ENCODE measurements at regions not wholly inside any gene's neighbourhood (a gene's known extent, or its start where the extent isn't known, plus 50 kb on each side); places are given as distances from the start of the nearest gene placed in this dataset.
"Not testable (repeated sequence)": the region's sequence is repeated elsewhere in the genome, so short reads cannot be mapped to it uniquely, and the experiment has no call there.

DNA sequence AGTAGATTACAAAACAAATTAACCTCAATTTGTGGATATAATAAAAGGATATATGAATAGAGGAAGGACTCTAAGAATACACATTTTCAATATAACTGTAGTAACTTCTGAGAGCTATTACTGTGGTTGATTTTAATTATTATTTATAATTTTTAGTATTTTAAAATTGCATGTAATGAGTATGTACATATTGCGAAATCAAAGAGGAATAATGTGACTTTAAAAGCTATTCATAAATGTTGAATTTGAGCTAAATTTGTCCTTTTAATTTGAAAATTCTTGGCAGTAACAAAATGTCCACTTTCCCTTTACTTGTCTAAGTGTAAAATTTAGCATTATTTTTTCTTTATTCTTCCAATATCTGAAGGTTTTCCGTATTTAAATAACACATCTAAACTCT, 750.6 kb upstream of the PCDH15 start:
- H3K27ac ChIP-seq = no peak overlapping the region
- no peak overlapping the region for H3K4me3 ChIP-seq
- intact Hi-C loops (cut with DNase I) = no loop called here
- WGBS, 2 donors = 85 to 90% methylated on average over 2 of the region's 2 CpGs
- TF ChIP-seq EP300 (IDR thresholded peaks at IDR 0.05) = no peak
- TF ChIP-seq POLR2A (IDR thresholded peaks at IDR 0.05) = no peak
- no peak for TF ChIP-seq POLR2AphosphoS5 (IDR thresholded peaks at IDR 0.05)
- TF ChIP-seq, protein P1, sequence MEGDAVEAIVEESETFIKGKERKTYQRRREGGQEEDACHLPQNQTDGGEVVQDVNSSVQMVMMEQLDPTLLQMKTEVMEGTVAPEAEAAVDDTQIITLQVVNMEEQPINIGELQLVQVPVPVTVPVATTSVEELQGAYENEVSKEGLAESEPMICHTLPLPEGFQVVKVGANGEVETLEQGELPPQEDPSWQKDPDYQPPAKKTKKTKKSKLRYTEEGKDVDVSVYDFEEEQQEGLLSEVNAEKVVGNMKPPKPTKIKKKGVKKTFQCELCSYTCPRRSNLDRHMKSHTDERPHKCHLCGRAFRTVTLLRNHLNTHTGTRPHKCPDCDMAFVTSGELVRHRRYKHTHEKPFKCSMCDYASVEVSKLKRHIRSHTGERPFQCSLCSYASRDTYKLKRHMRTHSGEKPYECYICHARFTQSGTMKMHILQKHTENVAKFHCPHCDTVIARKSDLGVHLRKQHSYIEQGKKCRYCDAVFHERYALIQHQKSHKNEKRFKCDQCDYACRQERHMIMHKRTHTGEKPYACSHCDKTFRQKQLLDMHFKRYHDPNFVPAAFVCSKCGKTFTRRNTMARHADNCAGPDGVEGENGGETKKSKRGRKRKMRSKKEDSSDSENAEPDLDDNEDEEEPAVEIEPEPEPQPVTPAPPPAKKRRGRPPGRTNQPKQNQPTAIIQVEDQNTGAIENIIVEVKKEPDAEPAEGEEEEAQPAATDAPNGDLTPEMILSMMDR (IDR thresholded peaks at IDR 0.05) = no peak
- no peaks in the 10 kb centered on the region for H3K4me1 ChIP-seq
- no peaks in the 10 kb centered on the region for H3K27me3 ChIP-seq
- no peaks in the 10 kb centered on the region for H3K36me3 ChIP-seq
- DNase-seq = no peak
- no peaks in the 10 kb centered on the region for H3K9me3 ChIP-seq

DNA sequence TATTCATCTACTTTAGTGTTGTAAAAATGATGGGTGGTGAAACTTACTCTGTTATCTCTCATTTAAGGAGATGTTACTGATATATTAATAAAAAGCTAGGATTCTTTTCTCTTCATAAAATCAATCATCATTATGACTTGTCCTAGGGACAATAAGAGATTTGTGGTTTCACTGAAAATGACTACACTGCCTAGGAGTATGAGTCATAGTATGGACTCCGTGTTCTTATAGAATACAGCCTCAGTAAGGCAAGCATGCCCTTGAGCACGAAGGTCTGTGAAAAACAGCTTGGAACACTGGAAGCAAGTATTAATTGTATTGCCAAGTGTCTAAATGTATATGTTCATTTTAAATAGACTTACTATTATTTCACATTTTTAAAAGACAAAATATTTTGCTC, 749.2 kb upstream of the PCDH15 start:
- WGBS, 2 donors = 46 to 66% methylated on average over 2 of the region's 2 CpGs
- Histone ChIP-seq H3K4me3 (no peak overlapping the region), H3K27me3 (no peaks in the 10 kb centered on the region), H3K4me1 (no peaks in the 10 kb centered on the region), H3K27ac (no peak overlapping the region), H3K9me3 (no peaks in the 10 kb centered on the region), H3K36me3 (no peaks in the 10 kb centered on the region)
- DNase-seq = no peak
- intact Hi-C loops (cut with DNase I) = no loop called here
- no peak for TF ChIP-seq POLR2AphosphoS5 (IDR thresholded peaks at IDR 0.05)
- TF ChIP-seq, protein P1 (IDR thresholded peaks at IDR 0.05) = no peak
- no peak for TF ChIP-seq POLR2A (IDR thresholded peaks at IDR 0.05)
- TF ChIP-seq EP300 (IDR thresholded peaks at IDR 0.05) = no peak

DNA sequence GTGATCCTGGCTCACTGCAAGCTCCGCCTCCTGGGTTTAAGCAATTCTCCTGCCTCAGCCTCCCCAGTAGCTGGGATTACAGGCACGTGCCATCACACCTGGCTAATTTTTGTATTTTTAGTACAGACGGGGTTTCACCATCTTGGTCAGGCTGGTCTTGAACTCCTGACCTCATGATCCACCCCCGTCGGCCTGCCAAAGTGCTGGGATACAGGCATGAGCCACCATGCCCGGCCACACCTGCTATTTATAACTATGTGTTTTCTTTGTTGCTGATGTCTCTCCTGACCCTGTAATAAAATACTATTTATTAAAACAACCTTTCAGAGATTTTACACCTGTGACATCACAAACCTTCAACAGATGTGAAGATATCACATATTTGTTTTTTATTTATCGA, 736.5 kb upstream of the PCDH15 start:
- 84 to 93% methylated on average over 7 of the region's 7 CpGs for WGBS, 2 donors
- H3K36me3 ChIP-seq; H3K27me3 ChIP-seq; H3K4me3 ChIP-seq; H3K4me1 ChIP-seq; DNase-seq; H3K9me3 ChIP-seq; intact Hi-C loops (cut with DNase I); H3K27ac ChIP-seq: not testable (repeated sequence)

DNA sequence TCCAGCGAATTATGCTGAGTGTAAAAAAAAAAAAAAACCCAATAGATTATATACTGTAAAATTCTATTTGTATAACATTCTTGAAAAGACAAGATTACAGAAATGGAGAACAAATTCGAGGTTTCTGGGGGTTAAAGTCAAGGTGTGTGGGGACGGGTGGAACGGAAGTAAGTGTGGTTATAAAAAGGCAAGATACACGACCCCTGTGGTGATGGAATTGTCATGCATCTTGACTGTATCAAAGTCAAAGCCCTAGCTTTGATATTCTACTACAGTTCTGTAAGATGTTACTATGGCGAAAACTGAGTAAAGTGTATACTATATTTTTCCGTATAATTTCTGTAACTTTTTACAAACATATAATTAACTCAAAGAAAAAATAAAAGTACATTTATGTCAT, 718.2 kb upstream of the PCDH15 start:
- Histone ChIP-seq H3K4me1 (no peaks in the 10 kb centered on the region), H3K27ac (no peak overlapping the region), H3K27me3 (no peaks in the 10 kb centered on the region), H3K4me3 (no peak overlapping the region), H3K36me3 (no peaks in the 10 kb centered on the region), H3K9me3 (no peaks in the 10 kb centered on the region)
- no peak for DNase-seq
- no peak for TF ChIP-seq POLR2A (IDR thresholded peaks at IDR 0.05)
- TF ChIP-seq POLR2AphosphoS5 (IDR thresholded peaks at IDR 0.05) = no peak
- TF ChIP-seq, protein P1 (IDR thresholded peaks at IDR 0.05) = no peak
- no peak for TF ChIP-seq EP300 (IDR thresholded peaks at IDR 0.05)
- WGBS, 2 donors = 56 to 64% methylated on average over 7 of the region's 7 CpGs
- intact Hi-C loops (cut with DNase I) = no loop called here

DNA sequence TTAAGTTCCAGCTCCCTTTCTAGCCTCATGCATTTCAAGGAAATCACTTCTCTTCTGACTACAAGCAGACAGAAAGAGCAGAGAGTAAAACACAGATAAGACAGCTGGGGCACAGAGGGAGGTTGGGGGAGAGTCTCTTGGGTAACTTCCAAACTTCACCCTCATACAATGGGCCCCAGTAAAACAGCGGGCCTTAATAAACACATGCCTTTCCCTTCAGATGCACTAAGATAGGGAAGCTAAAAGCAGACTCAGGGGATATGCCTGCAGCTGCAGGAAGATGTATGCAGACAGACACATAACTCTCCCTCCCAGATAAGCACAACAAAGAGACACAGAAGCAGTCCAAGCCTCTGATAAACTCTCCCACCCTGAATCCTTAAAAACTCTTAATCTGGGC, 717.4 kb upstream of the PCDH15 start:
- whole genome bisulfite sequencing, 2 donors = 6 to 14% methylated on average over 1 of the region's 1 CpG
- H3K27me3 ChIP-seq; H3K36me3 ChIP-seq; H3K9me3 ChIP-seq; H3K4me3 ChIP-seq; intact Hi-C loops (cut with DNase I); H3K4me1 ChIP-seq; H3K27ac ChIP-seq; DNase-seq: not testable (repeated sequence)

DNA sequence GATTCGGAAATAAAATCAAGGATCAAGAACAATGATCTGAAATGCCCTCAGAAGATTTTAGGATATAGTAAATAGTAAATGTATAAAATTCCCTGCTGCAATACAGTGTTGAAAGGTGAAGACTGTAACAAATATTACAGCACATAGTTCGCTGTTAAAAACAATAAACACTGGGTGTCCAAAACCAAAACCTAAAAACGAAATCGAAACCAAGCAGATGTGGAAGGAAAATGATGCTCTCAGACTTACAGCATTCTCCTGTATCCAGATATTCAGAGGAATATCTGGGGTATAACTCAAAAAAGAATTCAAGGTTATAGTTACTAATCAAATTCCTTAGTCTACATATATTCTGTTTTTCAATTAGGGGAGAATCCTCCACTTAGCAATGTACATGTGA, 708.1 kb upstream of the PCDH15 start:
- DNase-seq = no peak
- WGBS, 2 donors = 73 to 85% methylated on average over 4 of the region's 4 CpGs
- no peaks in the 10 kb centered on the region for H3K27me3 ChIP-seq
- intact Hi-C loops (cut with DNase I) = no loop called here
- no peaks in the 10 kb centered on the region for H3K4me1 ChIP-seq
- TF ChIP-seq, protein P1 (IDR thresholded peaks at IDR 0.05) = no peak
- TF ChIP-seq POLR2AphosphoS5 (IDR thresholded peaks at IDR 0.05) (no peak), EP300 (IDR thresholded peaks at IDR 0.05) (no peak), POLR2A (IDR thresholded peaks at IDR 0.05) (no peak)
- H3K36me3 ChIP-seq = no peaks in the 10 kb centered on the region
- H3K27ac ChIP-seq = no peak overlapping the region
- no peak overlapping the region for H3K4me3 ChIP-seq
- no peaks in the 10 kb centered on the region for H3K9me3 ChIP-seq

All from sigmoid colon (tissue), 6 donors.